ENCODE measurements at regions not wholly inside any gene's neighbourhood (a gene's known extent, or its start where the extent isn't known, plus 50 kb on each side); places are given as distances from the start of the nearest gene placed in this dataset.

GRCh38 chr14:42013559-42013958 is 406.9 kb downstream of the LRFN5 start:
- no peak for TF ChIP-seq POLR2A (IDR thresholded peaks at IDR 0.05; ENCODE audit: low read depth, low read length)
- TF ChIP-seq, protein P1, sequence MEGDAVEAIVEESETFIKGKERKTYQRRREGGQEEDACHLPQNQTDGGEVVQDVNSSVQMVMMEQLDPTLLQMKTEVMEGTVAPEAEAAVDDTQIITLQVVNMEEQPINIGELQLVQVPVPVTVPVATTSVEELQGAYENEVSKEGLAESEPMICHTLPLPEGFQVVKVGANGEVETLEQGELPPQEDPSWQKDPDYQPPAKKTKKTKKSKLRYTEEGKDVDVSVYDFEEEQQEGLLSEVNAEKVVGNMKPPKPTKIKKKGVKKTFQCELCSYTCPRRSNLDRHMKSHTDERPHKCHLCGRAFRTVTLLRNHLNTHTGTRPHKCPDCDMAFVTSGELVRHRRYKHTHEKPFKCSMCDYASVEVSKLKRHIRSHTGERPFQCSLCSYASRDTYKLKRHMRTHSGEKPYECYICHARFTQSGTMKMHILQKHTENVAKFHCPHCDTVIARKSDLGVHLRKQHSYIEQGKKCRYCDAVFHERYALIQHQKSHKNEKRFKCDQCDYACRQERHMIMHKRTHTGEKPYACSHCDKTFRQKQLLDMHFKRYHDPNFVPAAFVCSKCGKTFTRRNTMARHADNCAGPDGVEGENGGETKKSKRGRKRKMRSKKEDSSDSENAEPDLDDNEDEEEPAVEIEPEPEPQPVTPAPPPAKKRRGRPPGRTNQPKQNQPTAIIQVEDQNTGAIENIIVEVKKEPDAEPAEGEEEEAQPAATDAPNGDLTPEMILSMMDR (IDR thresholded peaks at IDR 0.05; ENCODE audit: extremely low read depth in 1 of 2, insufficient read depth in 1 of 2, low read depth in 1 of 2, low read length in 2 of 2), result no peak
- TF ChIP-seq JUN (IDR thresholded peaks at IDR 0.05; ENCODE audit: borderline replicate concordance, insufficient read depth, insufficient read length, low read depth), result no peak
- no peak for TF ChIP-seq EZH2 (IDR thresholded peaks at IDR 0.05; ENCODE audit: borderline replicate concordance, low read depth, low read length, severe bottlenecking)
- TF ChIP-seq POLR2AphosphoS5 (IDR thresholded peaks at IDR 0.05; ENCODE audit: insufficient read depth, low read depth, low read length), result no peak
- no peak for TF ChIP-seq MAX (IDR thresholded peaks at IDR 0.05; ENCODE audit: insufficient read depth, insufficient read length)
- TF ChIP-seq GATA2 (IDR thresholded peaks at IDR 0.05; ENCODE audit: insufficient read depth, insufficient read length, low read depth, low read length), result no peak

Data from endothelial cell of umbilical vein (primary cell).